ENCODE measurements at regions not wholly inside any gene's neighbourhood (a gene's known extent, or its start where the extent isn't known, plus 50 kb on each side); places are given as distances from the start of the nearest gene placed in this dataset.

- no peak for TF ChIP-seq EP300 (IDR thresholded peaks at IDR 0.05)
- TF ChIP-seq CTCF (IDR thresholded peaks at IDR 0.05), result no peak
- no peak for TF ChIP-seq POLR2A (IDR thresholded peaks at IDR 0.05)
- no peak for TF ChIP-seq POLR2AphosphoS5 (IDR thresholded peaks at IDR 0.05)
Observed at GRCh38 chr3:102672305-102672704, 237.5 kb downstream of the ZPLD1 start.

DNA sequence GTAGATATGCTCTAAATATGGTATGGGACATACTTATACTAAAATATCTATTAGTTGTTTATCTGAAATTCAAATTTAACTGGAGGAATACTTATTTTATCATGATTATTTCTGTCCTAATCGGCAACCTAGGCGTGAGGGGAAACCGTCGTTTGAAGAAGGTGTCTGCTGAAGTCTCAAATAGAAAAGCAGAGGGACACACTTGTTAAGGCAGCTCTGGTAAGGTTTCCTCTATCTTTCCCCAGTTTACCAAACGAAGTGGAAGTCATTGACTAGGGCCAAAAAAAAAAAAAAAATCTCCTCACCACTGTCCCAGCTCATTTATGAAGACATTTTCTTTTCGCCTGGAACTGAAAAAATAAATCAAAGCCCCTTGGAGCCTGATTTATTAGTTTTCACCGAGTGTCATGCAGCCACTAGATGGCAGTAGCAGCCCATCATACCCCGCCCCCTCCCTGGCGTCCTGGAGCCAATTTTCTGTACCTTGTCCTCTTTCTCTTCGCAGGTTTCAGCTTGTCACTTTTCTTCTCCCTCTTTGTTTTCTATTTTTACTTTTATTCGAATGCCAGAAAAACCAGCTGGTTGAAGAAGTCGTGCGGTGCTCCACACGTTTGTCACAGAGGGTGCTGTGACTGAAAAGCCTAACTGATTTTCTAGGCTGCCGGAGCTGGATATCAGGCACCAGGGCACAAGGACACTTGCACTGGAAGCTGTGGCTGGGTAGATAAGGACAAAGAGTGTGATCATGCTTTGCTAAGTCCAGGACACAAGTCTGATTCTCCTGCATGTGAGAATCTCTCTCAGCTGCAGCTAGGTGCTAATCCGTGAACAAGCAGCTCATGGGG, 238.7 kb downstream of the ZPLD1 start:
- DNase-seq, result peak; percentile 67
- Histone ChIP-seq H3K9me3 (no peaks in the 10 kb centered on the region), H3K4me3 (peak overlapping the region in 1 of 4 donors; percentile 23), H3K27me3 (no peaks in the 10 kb centered on the region), H3K36me3 (no peaks in the 10 kb centered on the region), H3K27ac (no peak overlapping the region), H3K4me1 (peaks cover 0 to 11% (median 0%) of the 10 kb centered on the region in 4 donors)
- TF ChIP-seq POLR2A (IDR thresholded peaks at IDR 0.05) (no peak), CTCF (IDR thresholded peaks at IDR 0.05) (peak; percentile 39 to 81 (median 66)), POLR2AphosphoS5 (IDR thresholded peaks at IDR 0.05) (no peak)
- intact Hi-C loops (cut with DNase I), result no loop called here
- 14 to 20% methylated on average over 16 of the region's 16 CpGs for WGBS, 2 donors

More at GRCh38 chr3:102672305-102672704, 237.5 kb downstream of the ZPLD1 start:
- Histone ChIP-seq H3K4me1 (peaks cover 0 to 11% (median 0%) of the 10 kb centered on the region in 4 donors), H3K36me3 (no peaks in the 10 kb centered on the region), H3K27me3 (no peaks in the 10 kb centered on the region), H3K9me3 (no peaks in the 10 kb centered on the region), H3K27ac (no peak overlapping the region), H3K4me3 (no peak overlapping the region)
- no peak for DNase-seq
- 61 to 83% methylated on average over 1 of the region's 1 CpG for WGBS, 2 donors
- intact Hi-C loops (cut with DNase I), result no loop called here

GRCh38 chr3:102674284-102674683, 239.5 kb downstream of the ZPLD1 start:
- H3K9me3 ChIP-seq, result no peaks in the 10 kb centered on the region
- DNase-seq, result no peak
- no peak overlapping the region for H3K27ac ChIP-seq
- no peaks in the 10 kb centered on the region for H3K36me3 ChIP-seq
- intact Hi-C loops (cut with DNase I), result no loop called here
- 86 to 90% methylated on average over 7 of the region's 7 CpGs for WGBS, 2 donors
- H3K4me1 ChIP-seq, result peaks cover 0 to 11% (median 0%) of the 10 kb centered on the region in 4 donors
- H3K4me3 ChIP-seq, result no peak overlapping the region
- H3K27me3 ChIP-seq, result no peaks in the 10 kb centered on the region
- no peak for TF ChIP-seq POLR2A (IDR thresholded peaks at IDR 0.05)
- TF ChIP-seq POLR2AphosphoS5 (IDR thresholded peaks at IDR 0.05), result no peak
- TF ChIP-seq EP300 (IDR thresholded peaks at IDR 0.05), result no peak
- TF ChIP-seq CTCF (IDR thresholded peaks at IDR 0.05), result no peak

GRCh38 chr3:102676424-102676823, 241.6 kb downstream of the ZPLD1 start:
- Histone ChIP-seq H3K4me3 (no peak overlapping the region), H3K27me3 (no peaks in the 10 kb centered on the region), H3K36me3 (no peaks in the 10 kb centered on the region), H3K27ac (no peak overlapping the region), H3K9me3 (no peaks in the 10 kb centered on the region), H3K4me1 (peaks cover 0 to 11% (median 0%) of the 10 kb centered on the region in 4 donors)
- intact Hi-C loops (cut with DNase I), result no loop called here
- no peak for DNase-seq
- TF ChIP-seq POLR2A (IDR thresholded peaks at IDR 0.05), result no peak
- TF ChIP-seq EP300 (IDR thresholded peaks at IDR 0.05), result no peak
- TF ChIP-seq CTCF (IDR thresholded peaks at IDR 0.05), result no peak
- no peak for TF ChIP-seq POLR2AphosphoS5 (IDR thresholded peaks at IDR 0.05)

All from sigmoid colon (tissue), 6 donors.